GM20000 (cell line): ENCODE measurements at regions not wholly inside any gene's neighbourhood (a gene's known extent, or its start where the extent isn't known, plus 50 kb on each side); places are given as distances from the start of the nearest gene placed in this dataset.
"Not testable (repeated sequence)": the region's sequence is repeated elsewhere in the genome, so short reads cannot be mapped to it uniquely, and the experiment has no call there.

Experiments used
- DNase-seq: peaks from one replicate; pipeline ENCODE4 v3.0.0; 2012; ENCODE audit warnings: low spot score
- CTCF ChIP-seq: IDR thresholded peaks from 2 replicates; pipeline ENCODE4 v1.5.1; 2012; ENCODE audit warnings: mild to moderate bottlenecking, control low read depth; ENCODE audit errors: extremely low read depth, missing control alignments

GRCh38 chr9:60525879-60526686, 388.1 kb upstream of the SPATA31A5 start:
- not testable (repeated sequence) for DNase-seq

- not testable (repeated sequence) for DNase-seq
Measured at GRCh38 chr9:60526694-60527231, 387.4 kb upstream of the SPATA31A5 start.

GRCh38 chr9:60544518-60544917, 369.7 kb upstream of the SPATA31A5 start:
- DNase-seq = not testable (repeated sequence)

GRCh38 chr9:60545346-60545877, 368.8 kb upstream of the SPATA31A5 start:
- no peak for TF ChIP-seq CTCF
- DNase-seq = no peak

GRCh38 chr9:60545878-60546385, 368.3 kb upstream of the SPATA31A5 start:
- no peak for TF ChIP-seq CTCF
- no peak for DNase-seq

GRCh38 chr9:60546406-60546805, 367.8 kb upstream of the SPATA31A5 start:
- peak; percentile 1 for DNase-seq
- no peak for TF ChIP-seq CTCF

GRCh38 chr9:60546990-60547389, 367.2 kb upstream of the SPATA31A5 start:
- DNase-seq = not testable (repeated sequence)
